Activated CD8-positive, alpha-beta memory T cell treated with anti-CD3 and anti-CD28 coated beads, Interleukin-2, amount 50 U/mL, for 4 hours (primary cell): ENCODE measurements at regions not wholly inside any gene's neighbourhood (a gene's known extent, or its start where the extent isn't known, plus 50 kb on each side); places are given as distances from the start of the nearest gene placed in this dataset.

Experiments used
- DNase-seq: peaks from one replicate; pipeline ENCODE4 v3.0.0-alpha.2; 2020

GRCh38 chr5:173691931-173692330 lies 75.5 kb upstream of the BOD1 start:
- DNase-seq, result no peak

GRCh38 chr5:173693670-173694069 lies 77.2 kb upstream of the BOD1 start:
- no peak for DNase-seq

GRCh38 chr5:173696216-173696615 lies 79.8 kb upstream of the BOD1 start:
- no peak for DNase-seq

- no peak for DNase-seq
These were observed 81.6 kb upstream of the BOD1 start for GRCh38 chr5:173697931-173698579.

- no peak for DNase-seq
These were observed 83.5 kb upstream of the BOD1 start for GRCh38 chr5:173699966-173700365.

- DNase-seq, result no peak
These were observed 87.0 kb upstream of the BOD1 start for GRCh38 chr5:173703466-173703865.

- DNase-seq, result no peak
These were observed 88.4 kb upstream of the BOD1 start for GRCh38 chr5:173704615-173705511.

- DNase-seq, result no peak
These were observed 89.1 kb upstream of the BOD1 start for GRCh38 chr5:173705512-173706044.

- no peak for DNase-seq
These were observed 90.2 kb upstream of the BOD1 start for GRCh38 chr5:173706700-173707099.

- DNase-seq, result no peak
These were observed 90.9 kb upstream of the BOD1 start for GRCh38 chr5:173707392-173707791.

GRCh38 chr5:173709145-173709544 lies 92.7 kb upstream of the BOD1 start:
- DNase-seq, result no peak

- no peak for DNase-seq
These were observed 93.3 kb upstream of the BOD1 start for GRCh38 chr5:173709761-173710160.

GRCh38 chr5:173710528-173710927 lies 94.1 kb upstream of the BOD1 start:
- no peak for DNase-seq

GRCh38 chr5:173711466-173711865 lies 95.0 kb upstream of the BOD1 start:
- DNase-seq, result no peak

- DNase-seq, result no peak
These were observed 96.2 kb upstream of the BOD1 start for GRCh38 chr5:173712609-173713175.

GRCh38 chr5:173714551-173715428 lies 98.3 kb upstream of the BOD1 start:
- no peak for DNase-seq

- no peak for DNase-seq
These were observed 99.2 kb upstream of the BOD1 start for GRCh38 chr5:173715607-173716006.

GRCh38 chr5:173716058-173716682 lies 99.7 kb upstream of the BOD1 start:
- DNase-seq, result no peak

GRCh38 chr5:173717959-173718358 lies 101.5 kb upstream of the BOD1 start:
- DNase-seq, result no peak

GRCh38 chr5:173718469-173718868 lies 102.0 kb upstream of the BOD1 start:
- DNase-seq, result no peak

GRCh38 chr5:173719731-173720082 lies 103.3 kb upstream of the BOD1 start:
- no peak for DNase-seq

- DNase-seq, result no peak
These were observed 104.0 kb upstream of the BOD1 start for GRCh38 chr5:173720286-173720952.
